Colonic mucosa (tissue), 4 donors: ENCODE measurements at regions not wholly inside any gene's neighbourhood (a gene's known extent, or its start where the extent isn't known, plus 50 kb on each side); places are given as distances from the start of the nearest gene placed in this dataset.
"Not testable (repeated sequence)": the region's sequence is repeated elsewhere in the genome, so short reads cannot be mapped to it uniquely, and the experiment has no call there.

ENCODE experiments used
- DNase-seq: peaks from one replicate; pipeline ENCODE4 v3.0.0-alpha.2; 2020
- H3K27ac ChIP-seq: fragments of 200-600 bp; one replicate; pipeline ENCODE4 v1.8.0; 2021
- H3K27me3 ChIP-seq: fragments of 200-600 bp; one replicate; pipeline ENCODE4 v1.8.0; 2021
- H3K36me3 ChIP-seq: fragments of 200-600 bp; one replicate; pipeline ENCODE4 v1.8.0; 2021
- H3K4me1 ChIP-seq: fragments of 200-600 bp; one replicate; pipeline ENCODE4 v1.8.0; 2021; ENCODE audit warnings: mild to moderate bottlenecking
- H3K4me3 ChIP-seq: fragments of 200-600 bp; one replicate; pipeline ENCODE4 v1.8.0; 2021
- H3K9ac ChIP-seq, 2 donors: one replicate each; pipeline ENCODE4 v1.7.0; 2013; ENCODE audit warnings: control low read depth in 2 of 2, low read depth in 2 of 2, low read length in 2 of 2
- H3K9me3 ChIP-seq: fragments of 200-600 bp; one replicate; pipeline ENCODE4 v1.8.0; 2021
- intact Hi-C: fragments of 100-400 bp; cut with DNase I; formaldehyde crosslinking; loops from one replicate; pipeline ENCODE4 v1.14.1; 2022
- TF ChIP-seq, protein P1 (sequence below): fragments of 200-600 bp; IDR thresholded peaks from one replicate; pipeline ENCODE4 v1.8.0; 2022; ENCODE audit warnings: antibody characterized with exemption, mild to moderate bottlenecking
- donor health status: healthy.
- donor health status: DM: no; HTN: no; CAD: no.
- donor health status: DM: no; HTN: no; CAD: no.

DNA sequence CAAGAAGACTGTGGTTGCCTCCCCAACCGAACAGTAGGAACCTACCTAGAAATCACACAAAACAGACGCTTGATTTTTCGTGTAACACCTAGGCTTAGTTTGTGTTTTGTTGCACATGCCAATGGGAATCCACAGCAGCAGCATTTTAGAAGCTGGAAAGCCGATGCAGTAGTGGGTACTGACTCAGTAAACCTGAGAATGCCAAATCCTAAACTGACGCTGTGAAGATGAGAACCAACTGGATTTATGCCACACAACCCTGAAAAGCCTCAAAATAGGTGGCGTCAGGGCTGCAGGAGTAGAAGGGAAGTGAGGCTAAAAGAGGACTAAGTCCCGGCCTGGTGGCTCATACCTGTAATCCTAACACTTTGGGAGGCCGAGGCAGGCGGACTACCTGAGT is 162.5 kb downstream of the REEP3 start:
- H3K27ac ChIP-seq: no peak overlapping the region
- intact Hi-C loops: no loop called here
- no peak overlapping the region for H3K4me3 ChIP-seq
- no peaks in the 10 kb centered on the region for H3K4me1 ChIP-seq
- no peaks in the 10 kb centered on the region for H3K9me3 ChIP-seq
- H3K36me3 ChIP-seq: no peaks in the 10 kb centered on the region
- DNase-seq: no peak
- no peaks in the 10 kb centered on the region for H3K27me3 ChIP-seq
- H3K9ac ChIP-seq: no peak overlapping the region
- TF ChIP-seq, protein P1, sequence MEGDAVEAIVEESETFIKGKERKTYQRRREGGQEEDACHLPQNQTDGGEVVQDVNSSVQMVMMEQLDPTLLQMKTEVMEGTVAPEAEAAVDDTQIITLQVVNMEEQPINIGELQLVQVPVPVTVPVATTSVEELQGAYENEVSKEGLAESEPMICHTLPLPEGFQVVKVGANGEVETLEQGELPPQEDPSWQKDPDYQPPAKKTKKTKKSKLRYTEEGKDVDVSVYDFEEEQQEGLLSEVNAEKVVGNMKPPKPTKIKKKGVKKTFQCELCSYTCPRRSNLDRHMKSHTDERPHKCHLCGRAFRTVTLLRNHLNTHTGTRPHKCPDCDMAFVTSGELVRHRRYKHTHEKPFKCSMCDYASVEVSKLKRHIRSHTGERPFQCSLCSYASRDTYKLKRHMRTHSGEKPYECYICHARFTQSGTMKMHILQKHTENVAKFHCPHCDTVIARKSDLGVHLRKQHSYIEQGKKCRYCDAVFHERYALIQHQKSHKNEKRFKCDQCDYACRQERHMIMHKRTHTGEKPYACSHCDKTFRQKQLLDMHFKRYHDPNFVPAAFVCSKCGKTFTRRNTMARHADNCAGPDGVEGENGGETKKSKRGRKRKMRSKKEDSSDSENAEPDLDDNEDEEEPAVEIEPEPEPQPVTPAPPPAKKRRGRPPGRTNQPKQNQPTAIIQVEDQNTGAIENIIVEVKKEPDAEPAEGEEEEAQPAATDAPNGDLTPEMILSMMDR: no peak

DNA sequence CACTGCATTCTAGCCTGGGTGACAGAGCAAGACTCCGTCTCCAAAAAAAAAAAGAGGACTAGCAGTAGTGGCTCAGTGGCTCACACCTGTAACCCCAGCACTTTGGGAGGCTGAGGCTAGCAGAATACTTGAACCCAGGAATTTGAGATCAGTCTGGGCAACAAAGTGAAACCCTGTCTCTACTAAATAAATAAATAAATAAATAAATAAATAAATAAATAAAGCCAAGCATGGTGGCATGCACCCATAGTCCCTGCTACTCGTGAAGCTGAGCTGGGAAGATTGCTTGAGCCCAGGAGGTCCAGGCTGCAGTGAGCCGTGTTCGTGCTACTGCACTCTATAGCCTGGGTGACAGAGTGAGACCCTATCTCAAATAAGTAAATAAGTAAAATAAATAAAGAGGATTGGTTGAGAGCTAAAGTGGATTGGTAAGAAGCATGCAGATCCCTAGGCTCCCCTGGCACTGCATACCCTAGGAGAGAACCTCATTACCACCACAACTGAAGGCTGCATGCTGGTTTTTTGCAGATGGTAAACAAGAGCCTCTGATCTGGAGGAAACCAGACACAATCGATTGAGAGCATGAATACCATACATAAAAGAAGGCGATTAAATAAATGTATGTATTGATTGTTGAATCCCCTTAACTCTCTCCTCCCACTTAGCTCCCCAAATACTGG is 163.2 kb downstream of the REEP3 start:
- no peak for DNase-seq
- Histone ChIP-seq H3K9ac (no peak overlapping the region), H3K36me3 (no peaks in the 10 kb centered on the region), H3K27ac (no peak overlapping the region), H3K9me3 (no peaks in the 10 kb centered on the region), H3K4me1 (no peaks in the 10 kb centered on the region), H3K4me3 (no peak overlapping the region), H3K27me3 (no peaks in the 10 kb centered on the region)
- TF ChIP-seq, protein P1: no peak
- intact Hi-C loops: no loop called here

DNA sequence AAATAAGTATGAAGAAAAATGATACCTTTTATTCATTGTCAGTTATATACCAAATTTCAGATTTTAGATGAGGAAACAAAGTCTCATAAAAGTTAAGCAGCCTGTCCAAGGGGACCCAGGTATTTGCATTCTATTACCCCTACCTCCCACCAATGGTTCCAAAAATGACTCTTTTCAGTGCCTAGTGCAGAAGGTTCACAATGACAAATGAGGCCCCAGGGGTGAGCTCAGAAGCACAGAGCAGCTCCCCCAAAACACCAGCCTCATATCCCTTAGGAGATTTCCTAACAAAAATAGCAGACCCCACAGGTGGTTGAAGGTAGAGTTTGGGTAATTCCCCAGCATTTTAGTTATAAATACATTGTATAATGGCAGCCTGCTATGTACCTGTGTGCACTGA is 168.6 kb downstream of the REEP3 start:
- H3K27ac ChIP-seq: no peak overlapping the region
- no peak for DNase-seq
- TF ChIP-seq, protein P1: no peak
- intact Hi-C loops: no loop called here
- no peaks in the 10 kb centered on the region for H3K27me3 ChIP-seq
- H3K9me3 ChIP-seq: no peaks in the 10 kb centered on the region
- H3K36me3 ChIP-seq: no peaks in the 10 kb centered on the region
- H3K9ac ChIP-seq: no peak overlapping the region
- no peak overlapping the region for H3K4me3 ChIP-seq
- no peaks in the 10 kb centered on the region for H3K4me1 ChIP-seq

DNA sequence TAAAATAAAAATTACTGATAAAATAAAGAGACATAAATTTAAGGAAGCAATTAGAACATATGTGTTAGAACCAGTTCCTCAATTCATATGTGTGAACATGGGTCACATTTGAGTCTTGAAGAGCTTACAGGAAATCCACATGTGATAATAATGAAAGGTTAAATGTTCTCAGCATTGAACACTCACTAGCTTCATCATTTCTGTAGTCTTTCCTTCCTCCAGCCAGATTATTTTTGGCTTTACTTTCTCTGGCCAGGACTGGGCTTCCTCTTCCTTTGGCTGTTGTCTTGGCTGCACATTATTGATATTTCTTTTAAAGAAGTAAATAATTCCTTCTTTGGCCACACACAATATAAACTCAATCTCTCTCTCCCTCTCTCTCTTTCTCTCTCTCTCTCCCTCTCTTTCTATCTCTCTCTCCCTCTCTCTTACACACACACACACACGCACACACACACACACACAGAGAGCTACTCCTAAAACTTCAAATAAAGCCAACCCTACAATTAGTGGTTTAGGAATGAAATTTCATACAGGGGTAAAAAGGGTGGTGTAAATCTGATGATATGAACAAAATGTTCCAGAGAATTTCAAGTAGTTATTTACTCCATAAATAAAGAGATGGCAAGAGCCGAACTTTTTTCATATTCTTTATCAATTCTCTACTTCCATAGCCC is 171.2 kb downstream of the REEP3 start:
- H3K27ac ChIP-seq: no peak overlapping the region
- H3K9ac ChIP-seq: no peak overlapping the region
- H3K36me3 ChIP-seq: no peaks in the 10 kb centered on the region
- no peaks in the 10 kb centered on the region for H3K9me3 ChIP-seq
- no peak overlapping the region for H3K4me3 ChIP-seq
- TF ChIP-seq, protein P1: no peak
- DNase-seq: no peak
- no peaks in the 10 kb centered on the region for H3K4me1 ChIP-seq
- H3K27me3 ChIP-seq: no peaks in the 10 kb centered on the region
- intact Hi-C loops: no loop called here

DNA sequence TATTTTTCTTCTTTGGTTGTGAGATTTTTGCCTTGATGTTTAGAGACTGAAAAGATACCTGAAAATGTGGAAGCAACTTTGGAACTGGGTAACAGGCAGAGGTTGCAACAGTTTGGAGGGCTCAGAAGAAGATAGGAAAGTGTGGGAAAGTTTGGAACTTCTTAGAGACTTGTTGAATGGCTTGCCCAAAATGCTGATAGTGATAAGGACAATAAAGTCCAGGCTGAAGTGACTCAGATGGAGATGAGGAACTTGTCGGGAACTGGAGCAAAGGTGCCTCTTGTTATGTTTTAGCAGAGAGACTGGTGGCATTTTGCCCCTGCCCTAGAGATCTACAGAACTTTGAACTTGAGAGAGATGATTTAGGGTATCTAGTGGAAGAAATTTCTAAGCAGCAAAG is 171.8 kb downstream of the REEP3 start:
- H3K9ac ChIP-seq, intact Hi-C loops, H3K4me3 ChIP-seq, H3K4me1 ChIP-seq, H3K27ac ChIP-seq, H3K36me3 ChIP-seq, H3K27me3 ChIP-seq, DNase-seq, H3K9me3 ChIP-seq: not testable (repeated sequence)

DNA sequence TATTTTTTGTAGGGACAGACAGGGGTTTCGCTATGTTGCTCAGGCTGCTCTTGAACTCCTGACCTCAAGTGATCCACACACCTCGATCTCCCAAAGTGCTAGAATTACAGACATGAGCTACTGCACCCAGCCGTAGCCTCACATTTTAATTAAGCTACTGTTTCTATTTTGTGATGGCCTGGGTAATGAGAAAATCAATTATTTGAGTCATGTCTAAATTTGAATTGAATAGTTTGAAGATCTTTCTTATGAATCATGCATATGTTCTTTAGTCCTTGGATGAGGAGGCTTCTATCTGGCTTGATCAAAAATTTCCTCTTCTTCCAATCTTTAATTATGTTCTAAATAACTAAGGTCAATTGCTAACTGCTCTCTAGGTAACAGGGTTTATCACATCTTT is 175.0 kb downstream of the REEP3 start:
- no peak overlapping the region for H3K27ac ChIP-seq
- H3K27me3 ChIP-seq: no peaks in the 10 kb centered on the region
- intact Hi-C loops: no loop called here
- DNase-seq: no peak
- no peaks in the 10 kb centered on the region for H3K4me1 ChIP-seq
- no peak overlapping the region for H3K9ac ChIP-seq
- no peak overlapping the region for H3K4me3 ChIP-seq
- TF ChIP-seq, protein P1: no peak
- no peaks in the 10 kb centered on the region for H3K36me3 ChIP-seq
- no peaks in the 10 kb centered on the region for H3K9me3 ChIP-seq
